ENCODE measurements at regions not wholly inside any gene's neighbourhood (a gene's known extent, or its start where the extent isn't known, plus 50 kb on each side); places are given as distances from the start of the nearest gene placed in this dataset.

GRCh38 chr17:34527908-34528470 is 51.4 kb upstream of the TMEM132E start:
- no peak for DNase-seq (ENCODE audit: low read depth)

- DNase-seq (ENCODE audit: low read depth): no peak
These were observed 52.1 kb upstream of the TMEM132E start for GRCh38 chr17:34527136-34527907.

GRCh38 chr17:34525651-34526050 is 53.7 kb upstream of the TMEM132E start:
- no peak for DNase-seq (ENCODE audit: low read depth)

- no peak for DNase-seq (ENCODE audit: low read depth)
These were observed 57.4 kb upstream of the TMEM132E start for GRCh38 chr17:34521955-34522354.

- DNase-seq (ENCODE audit: low read depth): peak; percentile 2
These were observed 60.1 kb upstream of the TMEM132E start for GRCh38 chr17:34519282-34519681.

GRCh38 chr17:34517406-34517805 is 62.0 kb upstream of the TMEM132E start:
- no peak for DNase-seq (ENCODE audit: low read depth)

- DNase-seq (ENCODE audit: low read depth): no peak
These were observed 67.5 kb upstream of the TMEM132E start for GRCh38 chr17:34511931-34512330.

- no peak for DNase-seq (ENCODE audit: low read depth)
These were observed 68.1 kb upstream of the TMEM132E start for GRCh38 chr17:34511265-34511664.

GRCh38 chr17:34504814-34505484 is 74.4 kb upstream of the TMEM132E start:
- no peak for DNase-seq (ENCODE audit: low read depth)

GRCh38 chr17:34503528-34504195 is 75.7 kb upstream of the TMEM132E start:
- DNase-seq (ENCODE audit: low read depth): no peak

GRCh38 chr17:34502426-34502825 is 77.0 kb upstream of the TMEM132E start:
- no peak for DNase-seq (ENCODE audit: low read depth)

- peak; percentile 31 for DNase-seq (ENCODE audit: low read depth)
These were observed 79.8 kb upstream of the TMEM132E start for GRCh38 chr17:34499576-34499975.

GRCh38 chr17:34493917-34494316 is 85.5 kb upstream of the TMEM132E start:
- no peak for DNase-seq (ENCODE audit: low read depth)

GRCh38 chr17:34487626-34488025 is 91.8 kb upstream of the TMEM132E start:
- no peak for DNase-seq (ENCODE audit: low read depth)

GRCh38 chr17:34486761-34487160 is 92.6 kb upstream of the TMEM132E start:
- no peak for DNase-seq (ENCODE audit: low read depth)

GRCh38 chr17:34485999-34486398 is 93.4 kb upstream of the TMEM132E start:
- DNase-seq (ENCODE audit: low read depth): no peak

GRCh38 chr17:34484193-34484733 is 95.1 kb upstream of the TMEM132E start:
- DNase-seq (ENCODE audit: low read depth): no peak

GRCh38 chr17:34482730-34483129 is 96.7 kb upstream of the TMEM132E start:
- no peak for DNase-seq (ENCODE audit: low read depth)

GRCh38 chr17:34481779-34482178 is 97.6 kb upstream of the TMEM132E start:
- no peak for DNase-seq (ENCODE audit: low read depth)

- DNase-seq (ENCODE audit: low read depth): no peak
These were observed 100.0 kb upstream of the TMEM132E start for GRCh38 chr17:34479371-34479770.

GRCh38 chr17:34478244-34478643 is 101.1 kb upstream of the TMEM132E start:
- no peak for DNase-seq (ENCODE audit: low read depth)

GRCh38 chr17:34475296-34475695 is 104.1 kb upstream of the TMEM132E start:
- DNase-seq (ENCODE audit: low read depth): no peak

Data from M059J (cell line).